Parathyroid adenoma (tissue), 2 donors: ENCODE measurements at regions not wholly inside any gene's neighbourhood (a gene's known extent, or its start where the extent isn't known, plus 50 kb on each side); places are given as distances from the start of the nearest gene placed in this dataset.

Source experiments
- H2AFZ ChIP-seq: fragments of 300-600 bp; sonication (generic); one replicate; pipeline ENCODE4 v1.7.0; 2017; ENCODE audit warnings: antibody characterized with exemption, mild to moderate bottlenecking
- H3K27ac ChIP-seq: fragments of 300-600 bp; sonication (generic); one replicate; pipeline ENCODE4 v1.7.0; 2017
- H3K27me3 ChIP-seq: fragments of 300-600 bp; sonication (generic); one replicate; pipeline ENCODE4 v1.7.0; 2017; ENCODE audit warnings: low read length; ENCODE audit not compliant: control insufficient read depth, insufficient read depth
- H3K36me3 ChIP-seq: fragments of 300-600 bp; sonication (generic); one replicate; pipeline ENCODE4 v1.7.0; 2017; ENCODE audit warnings: low read length; ENCODE audit not compliant: control insufficient read depth, insufficient read depth
- H3K4me1 ChIP-seq: fragments of 300-600 bp; sonication (generic); one replicate; pipeline ENCODE4 v1.7.0; 2017; ENCODE audit warnings: control low read depth
- H3K4me2 ChIP-seq: fragments of 300-600 bp; sonication (generic); one replicate; pipeline ENCODE4 v1.7.0; 2017; ENCODE audit warnings: low read length
- H3K4me3 ChIP-seq: fragments of 300-600 bp; sonication (generic); one replicate; pipeline ENCODE4 v1.7.0; 2017; ENCODE audit warnings: low read depth, low read length
- H3K79me2 ChIP-seq: fragments of 300-600 bp; sonication (generic); one replicate; pipeline ENCODE4 v1.7.0; 2017; ENCODE audit warnings: control low read depth
- H3K9ac ChIP-seq: fragments of 300-600 bp; sonication (generic); one replicate; pipeline ENCODE4 v1.7.0; 2017; ENCODE audit warnings: mild to moderate bottlenecking
- H3K9me3 ChIP-seq: fragments of 300-600 bp; sonication (generic); one replicate; pipeline ENCODE4 v1.7.0; 2017; ENCODE audit warnings: low read length; ENCODE audit not compliant: control insufficient read depth
- CTCF ChIP-seq: fragments of 300-600 bp; sonication (generic); IDR thresholded peaks from one replicate; pipeline ENCODE4 v1.7.0; 2017; ENCODE audit warnings: antibody characterized with exemption, mild to moderate bottlenecking
- donor health status: primary hyperparathyroidism.

- no peak for TF ChIP-seq CTCF
- Histone ChIP-seq H3K79me2 (no peaks in the 10 kb centered on the region), H3K4me1 (no peaks in the 10 kb centered on the region), H3K4me2 (no peak overlapping the region), H3K36me3 (no peaks in the 10 kb centered on the region), H3K9me3 (no peaks in the 10 kb centered on the region), H2AFZ (no peak overlapping the region), H3K9ac (no peak overlapping the region), H3K4me3 (no peak overlapping the region), H3K27ac (no peak overlapping the region), H3K27me3 (no peaks in the 10 kb centered on the region)
These were observed 430.1 kb upstream of the SLC35B3 start for GRCh38 chr6:8865451-8865850.

- H3K27me3 ChIP-seq: no peaks in the 10 kb centered on the region
- no peak overlapping the region for H3K4me2 ChIP-seq
- no peak for TF ChIP-seq CTCF
- H3K9ac ChIP-seq: no peak overlapping the region
- no peak overlapping the region for H2AFZ ChIP-seq
- no peaks in the 10 kb centered on the region for H3K9me3 ChIP-seq
- H3K36me3 ChIP-seq: no peaks in the 10 kb centered on the region
- no peak overlapping the region for H3K27ac ChIP-seq
- H3K4me1 ChIP-seq: no peaks in the 10 kb centered on the region
- H3K79me2 ChIP-seq: no peaks in the 10 kb centered on the region
- no peak overlapping the region for H3K4me3 ChIP-seq
These were observed 425.3 kb upstream of the SLC35B3 start for GRCh38 chr6:8860671-8861070.

- H3K9me3 ChIP-seq: no peaks in the 10 kb centered on the region
- no peak overlapping the region for H2AFZ ChIP-seq
- no peak overlapping the region for H3K4me2 ChIP-seq
- H3K9ac ChIP-seq: no peak overlapping the region
- no peak for TF ChIP-seq CTCF
- no peaks in the 10 kb centered on the region for H3K27me3 ChIP-seq
- no peaks in the 10 kb centered on the region for H3K79me2 ChIP-seq
- no peak overlapping the region for H3K27ac ChIP-seq
- H3K4me1 ChIP-seq: no peaks in the 10 kb centered on the region
- no peak overlapping the region for H3K4me3 ChIP-seq
- no peaks in the 10 kb centered on the region for H3K36me3 ChIP-seq
These were observed 424.2 kb upstream of the SLC35B3 start for GRCh38 chr6:8859501-8859900.

GRCh38 chr6:8858854-8859331 is 423.5 kb upstream of the SLC35B3 start:
- Histone ChIP-seq H3K4me1 (no peaks in the 10 kb centered on the region), H2AFZ (no peak overlapping the region), H3K27ac (no peak overlapping the region), H3K79me2 (no peaks in the 10 kb centered on the region), H3K9me3 (no peaks in the 10 kb centered on the region), H3K4me3 (no peak overlapping the region), H3K27me3 (no peaks in the 10 kb centered on the region), H3K4me2 (no peak overlapping the region), H3K9ac (no peak overlapping the region), H3K36me3 (no peaks in the 10 kb centered on the region)
- no peak for TF ChIP-seq CTCF

- no peak overlapping the region for H3K4me2 ChIP-seq
- H3K9me3 ChIP-seq: no peaks in the 10 kb centered on the region
- H3K27ac ChIP-seq: no peak overlapping the region
- TF ChIP-seq CTCF: no peak
- no peaks in the 10 kb centered on the region for H3K27me3 ChIP-seq
- no peak overlapping the region for H3K9ac ChIP-seq
- no peaks in the 10 kb centered on the region for H3K4me1 ChIP-seq
- H3K79me2 ChIP-seq: no peaks in the 10 kb centered on the region
- no peak overlapping the region for H2AFZ ChIP-seq
- no peak overlapping the region for H3K4me3 ChIP-seq
- H3K36me3 ChIP-seq: no peaks in the 10 kb centered on the region
These were observed 421.8 kb upstream of the SLC35B3 start for GRCh38 chr6:8857160-8857559.
